ENCODE measurements at regions not wholly inside any gene's neighbourhood (a gene's known extent, or its start where the extent isn't known, plus 50 kb on each side); places are given as distances from the start of the nearest gene placed in this dataset.

DNA sequence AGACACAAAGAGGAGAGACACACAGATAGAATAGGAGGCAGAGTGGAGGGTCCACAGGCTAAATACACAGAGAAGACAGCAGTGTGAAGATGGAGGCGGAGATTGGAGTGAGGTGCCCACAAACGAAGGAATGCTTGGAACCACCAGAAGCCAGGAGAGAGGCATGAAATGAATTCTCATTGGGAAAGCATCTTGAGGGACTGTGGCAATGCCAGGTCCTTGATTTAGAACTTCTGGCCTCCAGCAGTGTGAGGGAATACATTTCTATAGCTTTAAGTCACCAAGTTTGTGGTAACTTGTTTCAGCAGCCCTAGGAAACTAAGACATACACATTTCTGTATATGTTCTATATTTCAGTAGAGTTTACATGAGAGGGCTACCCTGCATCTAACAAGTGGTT, 396.6 kb upstream of the ZNF608 start:
- TF ChIP-seq YY1 (IDR thresholded peaks at IDR 0.05; ENCODE audit: low read depth) (no peak), RAD21 (IDR thresholded peaks at IDR 0.05; ENCODE audit: low read depth) (no peak), CEBPB (IDR thresholded peaks at IDR 0.05) (no peak), EP300 (IDR thresholded peaks at IDR 0.05; ENCODE audit: borderline replicate concordance) (no peak), TCF12 (IDR thresholded peaks at IDR 0.05; ENCODE audit: low read depth) (no peak), TAF1 (IDR thresholded peaks at IDR 0.05; ENCODE audit: low read depth) (no peak)
- TF ChIP-seq, protein P1, sequence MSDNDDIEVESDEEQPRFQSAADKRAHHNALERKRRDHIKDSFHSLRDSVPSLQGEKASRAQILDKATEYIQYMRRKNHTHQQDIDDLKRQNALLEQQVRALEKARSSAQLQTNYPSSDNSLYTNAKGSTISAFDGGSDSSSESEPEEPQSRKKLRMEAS (IDR thresholded peaks at IDR 0.05) = no peak
